Dedifferentiated amniotic fluid mesenchymal stem cell (primary cell): ENCODE measurements at regions not wholly inside any gene's neighbourhood (a gene's known extent, or its start where the extent isn't known, plus 50 kb on each side); places are given as distances from the start of the nearest gene placed in this dataset.

ENCODE experiments used
- DNase-seq: peaks from one replicate; pipeline ENCODE4 v3.0.0-alpha.2; 2016; ENCODE audit errors: extremely low spot score

GRCh38 chr7:135828604-135829003, 80.0 kb upstream of the FAM180A start:
- no peak for DNase-seq

DNA sequence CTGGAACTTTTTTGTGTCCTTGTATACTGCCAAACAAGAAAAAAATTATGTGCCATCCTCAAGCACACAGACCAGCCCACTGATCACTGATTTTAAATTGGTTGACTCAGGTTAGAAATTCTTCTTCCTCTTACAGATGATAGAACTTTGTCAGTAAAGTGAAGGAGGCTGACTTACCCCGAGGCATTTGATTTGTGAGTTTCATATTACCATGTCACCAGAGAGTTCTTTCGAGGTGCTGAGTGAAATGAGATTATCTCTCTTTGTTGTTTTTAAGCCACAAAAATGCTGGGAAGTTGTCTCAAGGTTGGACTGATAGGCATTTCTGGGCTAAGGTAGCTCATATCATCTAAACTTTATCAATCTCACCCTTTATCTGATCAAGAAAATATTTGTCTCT, 78.8 kb upstream of the FAM180A start:
- no peak for DNase-seq

- DNase-seq: no peak
Measured at GRCh38 chr7:135825406-135825805, 76.8 kb upstream of the FAM180A start.

GRCh38 chr7:135822376-135822775, 73.8 kb upstream of the FAM180A start:
- no peak for DNase-seq

DNA sequence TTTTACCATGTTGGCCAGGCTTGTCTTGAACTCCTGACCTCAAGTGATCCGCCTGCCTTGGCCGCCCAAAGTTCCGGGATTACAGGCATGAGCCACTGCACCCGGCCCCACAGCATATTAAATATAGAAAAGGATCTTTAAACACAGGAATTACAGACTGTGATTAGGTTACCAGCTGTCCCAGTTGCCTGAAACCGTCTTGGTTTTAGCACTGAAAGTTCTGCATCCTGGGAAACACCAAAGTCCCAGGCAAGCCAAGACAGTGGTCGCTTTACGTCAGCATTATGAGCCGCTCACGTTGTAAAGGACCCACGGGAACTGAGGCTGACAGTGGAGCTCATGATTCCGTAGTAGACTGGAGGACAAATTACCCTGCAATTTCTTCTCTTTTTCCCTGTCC, 69.0 kb upstream of the FAM180A start:
- DNase-seq: no peak

- no peak for DNase-seq
Measured at GRCh38 chr7:135815033-135815432, 66.4 kb upstream of the FAM180A start.

DNA sequence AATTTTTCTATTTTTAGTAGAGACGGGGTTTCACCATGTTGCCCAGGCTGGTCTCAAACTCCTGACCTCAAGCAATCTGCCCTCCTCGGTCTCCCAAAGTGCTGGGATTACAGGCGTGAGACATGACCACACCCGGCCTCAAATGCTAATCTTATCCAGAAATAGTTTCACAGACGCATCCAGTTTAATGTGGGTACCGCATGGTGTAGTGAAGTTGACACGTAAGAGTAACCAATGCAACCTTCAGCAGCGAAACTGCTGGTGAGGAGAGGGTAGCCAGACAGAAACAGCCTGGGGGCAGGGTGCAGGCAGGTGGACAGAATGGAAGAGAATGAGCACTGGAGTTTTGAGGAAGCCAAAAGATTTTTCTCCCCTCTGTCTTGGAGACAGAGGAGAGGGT, 63.5 kb upstream of the FAM180A start:
- no peak for DNase-seq

- no peak for DNase-seq
Measured at GRCh38 chr7:135811506-135811905, 62.9 kb upstream of the FAM180A start.

GRCh38 chr7:135808206-135808605, 59.6 kb upstream of the FAM180A start:
- DNase-seq: no peak

GRCh38 chr7:135803143-135803542, 54.5 kb upstream of the FAM180A start:
- DNase-seq: no peak

DNA sequence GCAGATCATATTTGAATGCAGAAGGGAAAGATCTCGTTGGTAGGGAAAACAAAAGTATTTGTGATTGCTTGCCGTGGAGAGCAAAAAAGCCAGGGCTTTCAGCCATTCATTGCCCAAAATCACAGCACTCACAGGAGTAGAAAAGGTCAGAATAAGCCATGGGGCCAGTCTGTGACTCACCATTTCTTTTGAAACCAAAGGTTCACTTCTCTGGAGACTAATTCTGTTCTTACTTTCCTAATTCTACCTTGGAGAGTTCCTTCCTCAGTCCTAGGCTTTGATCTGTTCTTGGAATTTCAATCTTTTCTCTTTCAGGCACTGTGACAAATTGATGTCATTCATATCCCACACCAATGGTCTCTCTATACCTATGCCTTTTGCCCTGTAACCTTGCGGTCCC, 54.1 kb upstream of the FAM180A start:
- DNase-seq: no peak

- DNase-seq: no peak
Measured at GRCh38 chr7:135801877-135802276, 53.3 kb upstream of the FAM180A start.

DNA sequence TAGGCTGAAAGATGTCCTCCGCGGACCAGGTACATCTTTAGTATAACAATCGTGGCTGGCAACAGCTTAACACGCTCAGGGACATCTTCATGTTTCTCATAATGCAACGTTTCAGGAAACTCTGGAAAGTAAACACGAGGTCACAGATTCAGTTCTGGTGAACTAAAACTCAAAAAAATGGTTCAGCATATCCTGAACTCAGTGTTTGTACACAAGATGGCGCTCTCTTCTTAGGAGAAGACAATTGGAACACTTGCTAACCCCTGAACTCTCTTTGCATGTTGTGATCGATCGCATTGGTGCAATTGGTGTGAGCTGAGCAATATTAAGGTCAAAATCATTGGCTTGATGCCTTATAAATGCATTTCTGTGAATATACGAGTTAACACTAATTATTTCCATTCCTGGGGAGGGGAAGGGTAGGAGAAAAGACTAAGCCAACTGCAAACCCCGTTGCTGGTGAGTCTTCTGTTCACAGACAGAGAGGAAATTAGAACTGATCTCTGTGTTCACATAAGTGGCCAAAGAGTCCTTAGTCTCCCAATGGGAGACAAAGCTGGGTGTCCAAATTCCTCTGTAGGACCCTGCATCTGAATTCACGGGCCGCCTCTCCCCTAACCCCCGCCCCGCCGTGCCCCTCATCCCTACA, 52.6 kb upstream of the FAM180A start:
- DNase-seq: peak; percentile 74

DNA sequence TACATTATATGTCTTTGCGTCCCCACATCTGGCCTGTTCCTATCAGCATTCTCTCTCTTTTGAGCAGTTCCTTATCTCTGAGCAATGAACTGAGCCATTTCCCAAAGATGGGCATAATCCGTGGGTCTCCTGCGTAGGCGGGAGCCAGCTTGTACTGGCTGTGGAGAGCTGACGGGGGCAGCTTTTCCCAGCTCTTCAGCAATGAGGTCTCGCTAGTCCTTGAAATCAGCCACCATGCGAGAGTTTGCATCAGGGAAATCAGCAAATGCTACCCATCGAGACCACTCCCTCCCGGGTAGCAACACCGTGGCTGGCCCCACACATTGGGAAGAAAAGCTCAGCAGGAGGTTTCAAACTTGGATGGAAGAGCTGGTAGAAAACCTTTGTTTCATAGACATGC, 51.9 kb upstream of the FAM180A start:
- no peak for DNase-seq

DNA sequence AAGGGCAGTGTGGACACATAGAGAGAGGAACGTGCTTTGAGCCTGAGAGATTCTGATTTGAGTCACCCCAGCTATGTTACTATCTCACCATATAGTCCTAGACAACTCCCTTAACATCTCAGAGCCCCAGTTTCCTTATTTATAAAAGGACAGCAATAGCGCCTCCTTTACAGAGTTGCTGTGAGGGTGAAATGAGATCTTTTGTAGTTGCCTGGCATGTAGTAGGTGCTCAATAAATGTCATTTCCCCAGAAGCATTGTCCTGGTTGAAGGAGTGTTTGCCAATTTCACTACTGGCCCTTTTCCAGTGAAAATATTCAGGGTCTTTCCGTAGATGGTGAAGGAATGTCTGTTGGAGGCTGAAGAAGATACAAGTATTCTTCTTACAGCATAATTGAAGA, 51.3 kb upstream of the FAM180A start:
- DNase-seq: no peak
